Naive thymus-derived CD8-positive, alpha-beta T cell (primary cell): ENCODE measurements at regions not wholly inside any gene's neighbourhood (a gene's known extent, or its start where the extent isn't known, plus 50 kb on each side); places are given as distances from the start of the nearest gene placed in this dataset.

ENCODE experiments used
- ATAC-seq, 2 donors: fragments of 150-1000 bp; cut with Tn5 transposase in 1 of 2; sonication (Bioruptor Pico), chemical (Tn5 transposase) in 1 of 2; 1 replicate in 1 of 2; 2 replicates in 1 of 2; pipeline ENCODE4 v1.10.0; 2021; ENCODE audit warnings: mild to moderate bottlenecking in 2 of 2, moderate library complexity in 2 of 2
- POLR2A ChIA-PET: fragments of 350-600 bp; sonication (Branson Sonifier 250); formaldehyde crosslinking; loops from one replicate; lab custom pipeline; 2021; ENCODE audit warnings: antibody characterized with exemption; lab: Charles Lee
- DNase-seq, 10 donors: peaks; one replicate each; pipeline versions ENCODE4 v3.0.0 to v3.0.0-alpha.2; 2020 to 2022
- H3K27ac Mint-ChIP-seq, 10 donors: one replicate each; pipeline ENCODE4 v1.8.0; 2020 to 2022; ENCODE audit warnings: mild to moderate bottlenecking in 10 of 10, mixed read lengths in 10 of 10, moderate library complexity in 4 of 10, inconsistent platforms in 1 of 10
- H3K27me3 Mint-ChIP-seq, 5 donors: one replicate each; pipeline ENCODE4 v1.8.0; 2021 to 2022; ENCODE audit warnings: mixed read lengths in 5 of 5
- H3K36me3 Mint-ChIP-seq, 3 donors: one replicate each; pipeline ENCODE4 v1.8.0; 2020 to 2022; ENCODE audit warnings: mixed read lengths in 3 of 3, mild to moderate bottlenecking in 2 of 3, inconsistent platforms in 1 of 3
- H3K4me1 Mint-ChIP-seq, 4 donors: one replicate each; pipeline ENCODE4 v1.8.0; 2021 to 2022; ENCODE audit warnings: mixed read lengths in 4 of 4
- H3K4me3 Mint-ChIP-seq, 10 donors: one replicate each; pipeline ENCODE4 v1.8.0; 2020 to 2022; ENCODE audit warnings: mild to moderate bottlenecking in 10 of 10, mixed read lengths in 10 of 10, moderate library complexity in 6 of 10, inconsistent platforms in 1 of 10
- H3K9me3 Mint-ChIP-seq, 9 donors: one replicate each; pipeline ENCODE4 v1.8.0; 2020 to 2022; ENCODE audit warnings: mixed read lengths in 9 of 9, mild to moderate bottlenecking in 3 of 9, inconsistent platforms in 1 of 9, moderate library complexity in 1 of 9

DNA sequence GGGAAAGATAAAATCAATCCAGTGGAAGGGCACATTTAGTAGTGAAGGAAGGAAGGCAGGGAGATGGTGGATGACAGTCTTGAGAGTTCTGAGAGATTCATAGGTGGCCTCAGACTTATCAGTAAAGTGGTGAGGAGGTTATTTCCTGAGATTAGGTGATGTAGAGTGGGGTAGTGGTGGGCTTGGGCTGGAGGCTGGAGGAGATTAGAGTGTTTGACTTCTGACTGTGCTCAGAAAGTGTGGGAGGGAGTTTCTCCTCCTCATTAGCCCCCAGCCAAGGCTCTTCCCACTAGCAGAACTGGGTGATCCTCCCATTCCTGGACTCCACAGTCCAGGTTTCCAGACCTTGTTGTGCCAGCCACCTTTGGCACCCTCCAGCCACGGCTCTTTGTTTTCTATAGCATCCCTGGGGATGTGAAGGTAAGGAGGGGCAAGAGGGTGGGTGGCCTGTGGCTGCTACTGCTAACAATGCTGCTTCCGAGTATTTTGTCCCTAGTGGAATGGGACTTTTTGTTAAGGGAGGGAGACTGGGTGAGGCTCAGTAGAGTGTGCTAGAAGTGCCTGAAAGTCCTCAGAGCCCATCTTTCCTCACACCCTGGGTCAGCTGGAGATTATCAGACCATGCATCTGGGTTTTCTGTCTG lies 94.4 kb downstream of the ADRB2 start:
- Mint-ChIP-seq H3K27me3 (peaks cover 6 to 23% (median 16%) of the 10 kb centered on the region in 5 donors), H3K36me3 (no peaks in the 10 kb centered on the region), H3K9me3 (no peaks in the 10 kb centered on the region), H3K4me1 (no peaks in the 10 kb centered on the region), H3K27ac (peak overlapping the region in 1 of 10 donors; percentile 17), H3K4me3 (no peak overlapping the region)
- no peak for ATAC-seq
- POLR2A ChIA-PET: no interaction called here
- no peak for DNase-seq

DNA sequence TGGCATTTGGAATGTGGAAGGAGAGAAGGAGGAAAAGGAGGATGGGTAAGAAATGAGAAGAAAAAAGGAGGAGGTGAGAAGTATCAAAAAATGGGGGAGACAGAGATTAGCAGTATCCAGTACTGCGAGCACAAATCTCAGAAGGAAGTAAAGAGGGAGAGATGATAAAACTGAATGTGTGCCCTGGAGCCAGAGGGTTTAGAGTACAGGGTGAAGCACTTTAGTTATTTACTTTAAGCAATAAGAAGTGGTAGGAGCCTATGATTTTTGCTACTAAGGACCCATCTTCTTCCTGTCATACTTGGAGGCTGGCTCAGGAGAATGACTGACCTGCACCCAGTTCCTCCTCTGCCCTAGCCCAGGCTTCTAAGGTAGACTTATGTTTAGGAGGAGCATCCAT lies 94.9 kb downstream of the ADRB2 start:
- Mint-ChIP-seq H3K9me3 (no peaks in the 10 kb centered on the region), H3K4me3 (no peak overlapping the region), H3K4me1 (no peaks in the 10 kb centered on the region), H3K36me3 (no peaks in the 10 kb centered on the region), H3K27me3 (peaks cover 6 to 23% (median 16%) of the 10 kb centered on the region in 5 donors), H3K27ac (no peak overlapping the region)
- POLR2A ChIA-PET: no interaction called here
- ATAC-seq: no peak
- DNase-seq: no peak

DNA sequence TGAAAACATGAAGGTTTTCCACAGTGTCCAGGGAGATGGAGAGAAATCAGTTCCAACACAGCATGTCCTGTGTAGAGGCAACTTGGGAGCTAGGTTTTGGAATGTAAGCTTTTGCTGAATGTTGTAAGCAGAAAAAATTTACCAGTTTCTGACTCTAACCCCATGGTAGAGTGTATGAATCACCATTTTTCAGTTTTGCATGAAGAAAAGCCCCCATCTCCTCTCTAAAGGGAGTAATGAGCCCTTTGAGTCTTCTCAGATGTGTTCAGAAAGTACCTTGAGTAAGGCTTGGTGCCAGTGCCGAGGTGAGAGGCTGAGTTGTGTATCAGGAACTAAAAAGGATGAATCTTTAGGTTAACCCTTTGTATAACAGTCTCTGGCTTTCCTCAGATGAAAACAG lies 96.2 kb downstream of the ADRB2 start:
- no peaks in the 10 kb centered on the region for H3K36me3 Mint-ChIP-seq
- no peak overlapping the region for H3K27ac Mint-ChIP-seq
- DNase-seq: no peak
- POLR2A ChIA-PET: no interaction called here
- no peak overlapping the region for H3K4me3 Mint-ChIP-seq
- H3K27me3 Mint-ChIP-seq: peaks cover 6 to 23% (median 16%) of the 10 kb centered on the region in 5 donors
- no peaks in the 10 kb centered on the region for H3K4me1 Mint-ChIP-seq
- H3K9me3 Mint-ChIP-seq: no peaks in the 10 kb centered on the region
- ATAC-seq: no peak

DNA sequence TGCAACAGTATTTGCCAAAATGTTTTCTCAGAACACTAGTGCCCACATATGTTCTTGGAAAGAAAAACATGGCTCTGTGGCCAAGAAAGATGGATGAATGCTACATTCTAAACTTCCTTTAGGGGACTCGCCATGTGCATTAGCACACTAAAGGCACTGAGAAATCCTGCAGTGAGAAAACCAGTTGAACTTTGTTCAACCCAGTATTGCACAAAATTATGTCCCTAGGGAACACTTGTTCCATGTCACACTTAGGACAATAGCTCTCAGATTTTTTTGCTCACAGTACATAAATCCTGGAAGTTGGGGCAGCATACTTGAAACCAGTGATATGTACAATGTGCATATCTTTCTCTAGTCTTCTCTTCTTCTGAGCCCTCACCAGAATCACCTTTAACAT lies 96.6 kb downstream of the ADRB2 start:
- H3K27ac Mint-ChIP-seq: no peak overlapping the region
- no peak overlapping the region for H3K4me3 Mint-ChIP-seq
- H3K9me3 Mint-ChIP-seq: no peaks in the 10 kb centered on the region
- H3K36me3 Mint-ChIP-seq: no peaks in the 10 kb centered on the region
- DNase-seq (no peak), ATAC-seq (no peak)
- POLR2A ChIA-PET: no interaction called here
- H3K4me1 Mint-ChIP-seq: no peaks in the 10 kb centered on the region
- peaks cover 6 to 23% (median 16%) of the 10 kb centered on the region in 5 donors for H3K27me3 Mint-ChIP-seq

DNA sequence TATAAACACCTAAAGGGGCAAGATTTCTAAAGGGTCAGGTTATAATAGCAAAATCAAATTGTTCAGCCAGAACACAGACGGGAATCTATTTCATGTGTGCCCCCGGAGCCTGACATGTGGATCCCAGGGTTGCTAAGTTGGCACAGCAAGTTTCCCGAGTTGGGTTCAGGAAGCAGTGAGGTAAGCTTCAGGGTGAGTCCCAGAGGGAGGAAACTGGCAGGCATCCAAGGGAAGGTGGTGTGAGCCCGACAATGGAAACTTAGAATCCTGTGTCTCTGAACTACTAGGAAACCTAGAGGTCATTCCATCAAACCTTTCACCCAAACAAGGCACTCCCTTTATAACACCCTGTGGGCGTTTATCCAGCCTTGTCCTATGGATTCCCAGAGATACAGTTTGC lies 98.4 kb downstream of the ADRB2 start:
- no peak overlapping the region for H3K4me3 Mint-ChIP-seq
- H3K9me3 Mint-ChIP-seq: no peaks in the 10 kb centered on the region
- H3K27me3 Mint-ChIP-seq: peaks cover 6 to 23% (median 16%) of the 10 kb centered on the region in 5 donors
- no peaks in the 10 kb centered on the region for H3K4me1 Mint-ChIP-seq
- ATAC-seq: no peak
- H3K27ac Mint-ChIP-seq: no peak overlapping the region
- no peak for DNase-seq
- H3K36me3 Mint-ChIP-seq: no peaks in the 10 kb centered on the region
- POLR2A ChIA-PET: no interaction called here

DNA sequence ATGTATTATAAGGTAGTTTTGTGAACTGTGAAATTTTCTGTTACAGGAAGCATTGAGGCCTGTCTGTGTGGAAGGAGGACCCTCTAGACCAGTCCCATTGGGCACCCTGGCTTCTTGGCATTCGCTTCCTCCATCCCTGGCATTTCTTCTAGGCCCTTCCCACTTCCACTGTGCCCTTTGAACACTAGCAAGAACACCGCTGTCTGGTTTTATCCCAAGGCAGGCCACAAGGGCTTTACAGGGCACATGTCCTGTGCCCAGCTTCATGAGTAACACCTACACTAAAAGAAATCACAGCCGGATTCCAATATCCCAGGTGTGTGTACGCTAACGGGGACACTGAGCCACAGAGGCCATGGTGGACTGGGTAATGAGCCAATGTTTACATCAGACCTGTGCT lies 99.8 kb downstream of the ADRB2 start:
- Mint-ChIP-seq H3K27ac (no peak overlapping the region), H3K9me3 (no peaks in the 10 kb centered on the region), H3K4me3 (no peak overlapping the region), H3K4me1 (peaks cover 0 to 1% (median 0%) of the 10 kb centered on the region in 4 donors), H3K27me3 (peaks cover 5 to 16% (median 8%) of the 10 kb centered on the region in 5 donors), H3K36me3 (no peaks in the 10 kb centered on the region)
- DNase-seq: no peak
- POLR2A ChIA-PET: no interaction called here
- ATAC-seq: no peak

DNA sequence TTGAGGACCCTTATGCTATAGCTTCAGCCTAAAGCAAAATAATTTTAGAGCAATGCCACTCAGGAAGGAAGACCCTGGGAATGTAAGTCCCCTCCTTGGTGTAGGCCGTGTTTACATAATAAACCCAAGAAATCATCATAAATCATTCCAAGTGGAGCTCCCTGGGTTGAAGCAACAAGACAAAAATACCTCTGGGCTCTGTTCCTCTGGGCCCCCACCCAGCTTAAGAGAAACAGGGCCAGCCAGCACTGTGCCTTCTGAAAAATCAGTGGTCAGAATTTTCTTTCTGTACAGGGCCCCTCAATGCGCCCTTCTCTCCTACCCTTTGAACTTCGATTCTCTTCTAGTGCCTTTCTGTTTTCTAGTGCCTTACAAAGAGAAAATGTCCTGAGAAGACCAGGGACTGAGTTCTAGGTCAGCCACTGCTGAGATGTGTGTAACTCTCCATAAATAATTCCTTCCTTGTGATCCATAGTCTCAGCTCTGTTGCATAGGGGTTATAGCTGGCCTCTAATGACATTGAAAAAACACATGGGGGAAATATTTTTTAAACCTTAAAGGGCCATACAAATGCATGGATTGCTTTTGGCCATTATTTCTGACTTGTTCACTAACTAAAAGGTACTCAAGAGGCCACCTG lies 101.0 kb downstream of the ADRB2 start:
- POLR2A ChIA-PET: no interaction called here
- no peak for ATAC-seq

DNA sequence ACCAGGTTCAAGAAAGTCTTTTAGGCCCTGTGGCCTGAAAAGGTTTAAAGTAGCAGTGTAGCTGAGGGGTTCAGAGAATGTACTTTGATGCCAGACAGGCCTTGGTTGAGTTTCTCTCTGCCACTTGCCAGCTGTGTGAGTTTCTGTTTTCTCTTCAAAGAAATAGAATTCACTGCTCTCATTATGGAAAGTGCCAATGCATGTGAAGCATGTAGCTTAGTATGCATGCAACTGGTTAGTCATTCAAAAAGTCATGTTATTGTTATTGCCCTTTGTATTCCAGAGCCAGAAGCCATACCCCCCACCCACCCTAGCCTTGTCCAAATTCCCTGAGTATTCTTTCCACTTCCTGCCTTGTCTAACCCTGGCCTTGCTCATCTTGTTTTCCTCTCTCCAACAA lies 101.7 kb downstream of the ADRB2 start:
- DNase-seq: no peak
- POLR2A ChIA-PET: no interaction called here
- no peak for ATAC-seq
- Mint-ChIP-seq H3K27ac (no peak overlapping the region), H3K4me1 (peaks cover 0 to 3% (median under 1%) of the 10 kb centered on the region in 4 donors), H3K27me3 (peaks cover 0 to 21% (median 8%) of the 10 kb centered on the region in 5 donors), H3K9me3 (no peaks in the 10 kb centered on the region), H3K36me3 (no peaks in the 10 kb centered on the region), H3K4me3 (no peak overlapping the region)

More for the DNA sequence above, 101.0 kb downstream of the ADRB2 start:
- no peaks in the 10 kb centered on the region for H3K36me3 Mint-ChIP-seq
- peaks cover under 1 to 22% (median 6%) of the 10 kb centered on the region in 5 donors for H3K27me3 Mint-ChIP-seq
- peaks cover 0 to 3% (median under 1%) of the 10 kb centered on the region in 4 donors for H3K4me1 Mint-ChIP-seq
- H3K9me3 Mint-ChIP-seq: no peaks in the 10 kb centered on the region
- no peak overlapping the region for H3K4me3 Mint-ChIP-seq
- no peak for DNase-seq
- no peak overlapping the region for H3K27ac Mint-ChIP-seq

DNA sequence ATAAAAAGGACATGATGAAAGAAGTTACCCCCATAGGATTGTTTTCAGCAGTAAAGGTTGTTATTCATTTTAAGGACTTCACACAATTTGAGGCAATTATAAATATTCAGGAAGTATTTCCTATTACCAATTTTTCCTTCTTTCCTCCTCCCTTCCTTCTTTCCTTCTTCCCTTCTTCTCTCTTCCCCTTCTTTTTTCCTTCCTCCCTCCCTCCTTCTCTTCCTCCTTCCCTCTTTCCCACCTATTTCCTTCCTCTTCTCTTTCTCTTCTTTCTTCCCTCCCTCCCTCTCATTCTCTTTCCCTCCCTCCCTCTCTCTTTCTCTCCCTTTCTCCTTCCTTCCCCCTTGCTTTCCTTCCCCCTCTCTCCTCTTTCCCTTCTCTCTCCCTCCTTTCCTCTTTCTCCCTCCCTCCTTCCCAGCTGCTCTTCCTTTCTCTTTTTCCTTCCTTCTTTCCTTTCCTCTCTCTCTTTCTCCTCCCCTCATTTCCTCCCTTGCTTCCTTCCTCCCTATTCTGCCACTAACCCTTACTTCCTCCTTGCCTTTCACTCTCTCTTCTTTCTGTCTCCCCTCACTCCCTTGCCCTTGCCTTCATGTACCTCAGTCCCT lies 105.1 kb downstream of the ADRB2 start:
- Mint-ChIP-seq H3K36me3 (no peaks in the 10 kb centered on the region), H3K27me3 (peaks cover 0 to 16% (median 11%) of the 10 kb centered on the region in 5 donors), H3K9me3 (no peaks in the 10 kb centered on the region), H3K27ac (no peak overlapping the region), H3K4me1 (peaks cover 0 to 3% (median under 1%) of the 10 kb centered on the region in 4 donors), H3K4me3 (no peak overlapping the region)
- no peak for ATAC-seq
- POLR2A ChIA-PET: no interaction called here
- no peak for DNase-seq

DNA sequence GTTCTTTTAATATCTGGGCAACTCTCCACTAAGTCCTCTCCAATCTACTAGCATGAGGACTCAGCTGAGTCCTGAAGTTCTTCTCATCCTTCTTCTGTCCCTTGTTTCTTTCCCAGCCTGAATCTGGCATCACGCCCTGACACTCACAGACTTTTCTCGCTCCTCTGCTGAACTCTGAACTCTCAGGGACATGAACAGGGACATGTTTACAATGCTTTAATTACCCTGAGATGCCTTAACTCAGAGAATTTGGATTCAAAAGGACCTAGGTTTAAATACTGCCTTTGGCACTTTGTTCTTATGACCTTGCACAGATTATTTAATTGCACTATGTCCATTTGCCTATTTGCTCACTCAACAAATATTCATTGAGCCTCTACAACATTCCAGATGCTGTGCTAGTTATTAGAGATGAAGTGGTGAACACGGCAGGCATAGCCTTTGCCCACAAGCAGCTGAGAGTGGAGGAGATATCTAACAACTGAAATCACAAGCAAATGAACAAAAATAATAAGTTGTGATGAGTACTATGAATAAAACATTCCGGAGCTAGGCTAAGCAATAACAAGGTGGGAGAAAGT lies 106.0 kb downstream of the ADRB2 start:
- H3K4me1 Mint-ChIP-seq: peaks cover 0 to 3% (median under 1%) of the 10 kb centered on the region in 4 donors
- ATAC-seq: no peak
- POLR2A ChIA-PET: no interaction called here

DNA sequence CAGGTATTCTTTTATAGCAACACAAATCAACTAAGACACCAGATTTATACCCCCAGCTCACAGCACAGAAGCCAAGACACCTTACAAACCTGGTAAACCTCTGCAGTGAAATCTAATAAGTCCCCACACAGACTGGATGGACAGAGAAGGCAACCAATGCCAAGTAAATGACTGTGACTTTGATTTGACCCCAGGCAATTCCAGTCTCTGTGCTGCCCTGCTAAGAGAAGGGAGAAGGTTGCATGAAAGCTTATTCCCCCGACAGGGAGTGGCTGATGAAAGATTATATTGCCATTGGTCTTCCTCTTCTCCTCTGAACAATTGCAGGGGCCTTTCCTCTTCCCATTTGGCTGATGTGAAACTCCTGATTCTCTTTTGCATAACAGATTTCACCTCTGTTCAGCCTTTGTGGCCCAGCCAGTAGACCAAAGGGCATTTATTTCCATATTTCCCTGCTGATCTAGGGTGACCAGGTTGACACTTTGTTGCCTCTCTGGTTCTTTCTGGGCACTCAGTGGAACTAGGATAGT lies 107.6 kb downstream of the ADRB2 start:
- POLR2A ChIA-PET: no interaction called here
- H3K4me3 Mint-ChIP-seq: no peak overlapping the region

More for the DNA sequence above, 106.0 kb downstream of the ADRB2 start:
- H3K27me3 Mint-ChIP-seq: peaks cover 0 to 16% (median 11%) of the 10 kb centered on the region in 5 donors
- DNase-seq: no peak
- H3K9me3 Mint-ChIP-seq: no peaks in the 10 kb centered on the region
- H3K4me3 Mint-ChIP-seq: no peak overlapping the region
- H3K27ac Mint-ChIP-seq: no peak overlapping the region
- no peaks in the 10 kb centered on the region for H3K36me3 Mint-ChIP-seq

DNA sequence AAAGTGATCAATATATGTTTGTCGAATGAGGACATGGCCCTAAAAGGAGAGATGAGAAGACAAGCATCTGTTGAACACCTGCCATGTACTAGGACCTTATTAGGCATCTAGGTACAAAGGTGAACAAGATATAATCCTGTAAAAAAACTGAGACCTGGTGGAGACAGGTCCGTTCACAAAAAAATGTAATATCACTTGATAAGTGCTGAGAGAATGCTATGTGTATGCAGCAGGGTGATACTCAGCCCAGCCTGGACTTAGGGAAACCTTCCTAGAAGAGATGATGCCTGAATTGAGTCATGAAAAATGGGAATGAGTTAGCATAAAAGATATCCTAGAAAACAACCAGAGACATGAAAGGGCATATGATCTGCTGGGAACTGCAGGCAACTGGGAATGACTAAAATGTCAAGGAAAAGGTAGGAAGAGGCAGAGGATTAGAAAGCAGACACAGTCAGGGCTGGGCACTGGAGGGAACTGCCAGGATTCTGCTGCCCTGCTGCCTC lies 108.5 kb downstream of the ADRB2 start:
- POLR2A ChIA-PET: no interaction called here
- H3K27me3 Mint-ChIP-seq: peaks cover 2 to 21% (median 12%) of the 10 kb centered on the region in 5 donors
- peaks cover 0 to 5% (median under 1%) of the 10 kb centered on the region in 4 donors for H3K4me1 Mint-ChIP-seq
- no peaks in the 10 kb centered on the region for H3K36me3 Mint-ChIP-seq
- H3K4me3 Mint-ChIP-seq: no peak overlapping the region
- ATAC-seq (no peak), DNase-seq (no peak)
- H3K27ac Mint-ChIP-seq: peak overlapping the region in 1 of 10 donors; percentile 78
- no peaks in the 10 kb centered on the region for H3K9me3 Mint-ChIP-seq

More for the DNA sequence above, 107.6 kb downstream of the ADRB2 start:
- Mint-ChIP-seq H3K36me3 (no peaks in the 10 kb centered on the region), H3K9me3 (no peaks in the 10 kb centered on the region), H3K27me3 (peaks cover 2 to 20% (median 12%) of the 10 kb centered on the region in 5 donors), H3K27ac (no peak overlapping the region), H3K4me1 (peaks cover 0 to 5% (median under 1%) of the 10 kb centered on the region in 4 donors)
- ATAC-seq: no peak
- no peak for DNase-seq
